Suprapubic skin (tissue), 3 donors: ENCODE measurements at regions not wholly inside any gene's neighbourhood (a gene's known extent, or its start where the extent isn't known, plus 50 kb on each side); places are given as distances from the start of the nearest gene placed in this dataset.

Source experiments
- EP300 ChIP-seq: sonication (generic); formaldehyde crosslinking; IDR thresholded peaks from one replicate; pipeline ENCODE4 v1.6.1; 2017; ENCODE audit warnings: antibody characterized with exemption
- POLR2A ChIP-seq, 2 donors: fragments of 450-650 bp; IDR thresholded peaks; one replicate each; pipeline ENCODE4 v1.6.1; 2017; ENCODE audit warnings: antibody characterized with exemption in 2 of 2, mild to moderate bottlenecking in 2 of 2, moderate library complexity in 2 of 2
- TF ChIP-seq, protein P1 (sequence below), 2 donors: fragments of 200-600 bp in 1 of 2; fragments of 450-650 bp in 1 of 2; sonication (generic) in 1 of 2; IDR thresholded peaks; one replicate each; pipeline ENCODE4 v1.5.1; 2016 to 2019; ENCODE audit warnings: antibody characterized with exemption in 2 of 2, mild to moderate bottlenecking in 1 of 2, moderate library complexity in 1 of 2

DNA sequence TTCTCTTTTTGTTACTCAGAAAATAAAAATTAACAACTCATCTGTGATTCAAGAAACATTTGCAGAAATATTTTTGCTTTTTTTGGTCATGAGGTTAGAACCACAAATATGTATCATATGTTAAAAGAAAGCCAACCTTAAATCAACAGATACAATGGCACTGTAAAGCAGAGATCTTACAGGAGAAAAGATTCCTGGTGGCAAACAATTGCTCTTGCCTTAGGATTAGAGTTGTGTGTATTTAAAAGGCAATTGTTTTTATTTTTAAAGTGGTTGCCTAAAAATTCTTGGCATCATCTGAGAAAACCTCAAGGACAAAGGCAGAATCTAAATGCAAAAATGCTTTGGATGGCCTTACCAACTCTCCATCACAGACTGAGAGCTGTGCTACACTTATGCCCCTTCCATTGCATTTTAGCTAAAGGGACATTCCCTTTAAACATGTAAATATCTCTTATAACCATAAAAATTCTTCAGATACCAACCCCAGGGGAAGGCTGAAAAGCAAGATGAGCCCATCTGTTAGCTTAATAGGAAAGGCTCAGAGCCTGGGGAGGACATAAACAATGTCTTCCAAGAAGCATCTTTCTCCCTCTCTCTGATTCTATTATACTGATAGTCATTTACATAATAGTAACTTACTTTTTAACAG is 100.4 kb downstream of the FAM114A2 start:
- TF ChIP-seq, protein P1, sequence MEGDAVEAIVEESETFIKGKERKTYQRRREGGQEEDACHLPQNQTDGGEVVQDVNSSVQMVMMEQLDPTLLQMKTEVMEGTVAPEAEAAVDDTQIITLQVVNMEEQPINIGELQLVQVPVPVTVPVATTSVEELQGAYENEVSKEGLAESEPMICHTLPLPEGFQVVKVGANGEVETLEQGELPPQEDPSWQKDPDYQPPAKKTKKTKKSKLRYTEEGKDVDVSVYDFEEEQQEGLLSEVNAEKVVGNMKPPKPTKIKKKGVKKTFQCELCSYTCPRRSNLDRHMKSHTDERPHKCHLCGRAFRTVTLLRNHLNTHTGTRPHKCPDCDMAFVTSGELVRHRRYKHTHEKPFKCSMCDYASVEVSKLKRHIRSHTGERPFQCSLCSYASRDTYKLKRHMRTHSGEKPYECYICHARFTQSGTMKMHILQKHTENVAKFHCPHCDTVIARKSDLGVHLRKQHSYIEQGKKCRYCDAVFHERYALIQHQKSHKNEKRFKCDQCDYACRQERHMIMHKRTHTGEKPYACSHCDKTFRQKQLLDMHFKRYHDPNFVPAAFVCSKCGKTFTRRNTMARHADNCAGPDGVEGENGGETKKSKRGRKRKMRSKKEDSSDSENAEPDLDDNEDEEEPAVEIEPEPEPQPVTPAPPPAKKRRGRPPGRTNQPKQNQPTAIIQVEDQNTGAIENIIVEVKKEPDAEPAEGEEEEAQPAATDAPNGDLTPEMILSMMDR (IDR thresholded peaks at IDR 0.05) = no peak
- no peak for TF ChIP-seq POLR2A (IDR thresholded peaks at IDR 0.05)
- no peak for TF ChIP-seq EP300
